RWPE2 (cell line): ENCODE measurements at regions not wholly inside any gene's neighbourhood (a gene's known extent, or its start where the extent isn't known, plus 50 kb on each side); places are given as distances from the start of the nearest gene placed in this dataset.

Experiments used
- ATAC-seq: fragments of 200-7000 bp; cut with Tn5 transposase; 3 replicates; pipeline ENCODE4 v1.9.1; 2021; ENCODE audit warnings: low read depth
- DNase-seq: peaks from one replicate; pipeline ENCODE4 v3.0.0-alpha.2; 2020; ENCODE audit warnings: low spot score
- H3K27ac ChIP-seq: fragments of 450-650 bp; 2 replicates; pipeline ENCODE4 v1.5.1; 2017; ENCODE audit warnings: mild to moderate bottlenecking; ENCODE audit not compliant: poor library complexity, severe bottlenecking
- H3K27me3 ChIP-seq: fragments of 250-450 bp; sonication (Bioruptor Pico); 2 replicates; pipeline ENCODE4 v1.5.1; 2021; ENCODE audit warnings: mild to moderate bottlenecking, moderate library complexity; ENCODE audit not compliant: insufficient read depth, poor library complexity, severe bottlenecking
- H3K36me3 ChIP-seq: fragments of 250-450 bp; sonication (Bioruptor Pico); 2 replicates; pipeline ENCODE4 v1.5.1; 2020; ENCODE audit warnings: low read depth, mild to moderate bottlenecking, moderate library complexity
- H3K4me1 ChIP-seq: fragments of 250-450 bp; sonication (Bioruptor Pico); 2 replicates; pipeline ENCODE4 v1.5.1; 2021; ENCODE audit warnings: mild to moderate bottlenecking, moderate library complexity; ENCODE audit not compliant: insufficient read depth, poor library complexity, severe bottlenecking
- H3K4me3 ChIP-seq: fragments of 250-450 bp; sonication (Bioruptor Pico); 2 replicates; pipeline ENCODE4 v1.5.1; 2021; ENCODE audit warnings: mild to moderate bottlenecking, moderate library complexity; ENCODE audit not compliant: severe bottlenecking
- H3K9me3 ChIP-seq: fragments of 250-450 bp; sonication (Bioruptor Pico); 2 replicates; pipeline ENCODE4 v1.5.1; 2021; ENCODE audit warnings: mild to moderate bottlenecking, moderate library complexity; ENCODE audit not compliant: severe bottlenecking
- TF ChIP-seq, protein P1 (sequence below): fragments of 450-650 bp; IDR thresholded peaks from one replicate; pipeline ENCODE4 v1.5.1; 2017; ENCODE audit warnings: mild to moderate bottlenecking, moderate library complexity; ENCODE audit not compliant: poor library complexity, severe bottlenecking

DNA sequence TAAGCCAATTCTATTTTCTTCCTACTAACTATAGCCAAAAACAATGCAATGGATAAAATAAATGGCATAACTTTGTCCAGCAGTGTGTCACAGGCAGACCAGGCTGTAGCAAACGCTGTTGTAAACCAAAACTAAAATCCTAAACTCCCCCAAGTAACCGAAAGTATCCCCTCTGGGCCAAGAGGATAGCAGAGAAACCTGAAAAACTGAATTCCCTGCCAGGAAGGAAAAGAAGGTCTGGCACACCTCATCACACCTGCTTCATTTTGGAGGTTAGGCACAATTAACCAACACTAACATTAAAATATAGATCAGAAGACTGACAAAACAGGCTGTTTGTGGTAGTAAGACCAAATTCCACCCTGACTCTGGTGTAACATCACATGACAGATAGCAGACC is 356.8 kb upstream of the C1orf87 start:
- no peak overlapping the region for H3K27ac ChIP-seq
- H3K4me1 ChIP-seq, result no peaks in the 10 kb centered on the region
- H3K4me3 ChIP-seq, result no peak overlapping the region
- TF ChIP-seq, protein P1, sequence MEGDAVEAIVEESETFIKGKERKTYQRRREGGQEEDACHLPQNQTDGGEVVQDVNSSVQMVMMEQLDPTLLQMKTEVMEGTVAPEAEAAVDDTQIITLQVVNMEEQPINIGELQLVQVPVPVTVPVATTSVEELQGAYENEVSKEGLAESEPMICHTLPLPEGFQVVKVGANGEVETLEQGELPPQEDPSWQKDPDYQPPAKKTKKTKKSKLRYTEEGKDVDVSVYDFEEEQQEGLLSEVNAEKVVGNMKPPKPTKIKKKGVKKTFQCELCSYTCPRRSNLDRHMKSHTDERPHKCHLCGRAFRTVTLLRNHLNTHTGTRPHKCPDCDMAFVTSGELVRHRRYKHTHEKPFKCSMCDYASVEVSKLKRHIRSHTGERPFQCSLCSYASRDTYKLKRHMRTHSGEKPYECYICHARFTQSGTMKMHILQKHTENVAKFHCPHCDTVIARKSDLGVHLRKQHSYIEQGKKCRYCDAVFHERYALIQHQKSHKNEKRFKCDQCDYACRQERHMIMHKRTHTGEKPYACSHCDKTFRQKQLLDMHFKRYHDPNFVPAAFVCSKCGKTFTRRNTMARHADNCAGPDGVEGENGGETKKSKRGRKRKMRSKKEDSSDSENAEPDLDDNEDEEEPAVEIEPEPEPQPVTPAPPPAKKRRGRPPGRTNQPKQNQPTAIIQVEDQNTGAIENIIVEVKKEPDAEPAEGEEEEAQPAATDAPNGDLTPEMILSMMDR, result no peak
- no peak for DNase-seq
- no peaks in the 10 kb centered on the region for H3K36me3 ChIP-seq
- no peak for ATAC-seq
- no peaks in the 10 kb centered on the region for H3K9me3 ChIP-seq
- no peaks in the 10 kb centered on the region for H3K27me3 ChIP-seq

- Histone ChIP-seq H3K4me1 (no peaks in the 10 kb centered on the region), H3K9me3 (no peaks in the 10 kb centered on the region), H3K4me3 (no peak overlapping the region), H3K36me3 (no peaks in the 10 kb centered on the region), H3K27ac (no peak overlapping the region), H3K27me3 (no peaks in the 10 kb centered on the region)
- DNase-seq (no peak), ATAC-seq (no peak)
- TF ChIP-seq, protein P1, result no peak
Observed at GRCh38 chr1:60428127-60428526, 354.6 kb upstream of the C1orf87 start.

DNA sequence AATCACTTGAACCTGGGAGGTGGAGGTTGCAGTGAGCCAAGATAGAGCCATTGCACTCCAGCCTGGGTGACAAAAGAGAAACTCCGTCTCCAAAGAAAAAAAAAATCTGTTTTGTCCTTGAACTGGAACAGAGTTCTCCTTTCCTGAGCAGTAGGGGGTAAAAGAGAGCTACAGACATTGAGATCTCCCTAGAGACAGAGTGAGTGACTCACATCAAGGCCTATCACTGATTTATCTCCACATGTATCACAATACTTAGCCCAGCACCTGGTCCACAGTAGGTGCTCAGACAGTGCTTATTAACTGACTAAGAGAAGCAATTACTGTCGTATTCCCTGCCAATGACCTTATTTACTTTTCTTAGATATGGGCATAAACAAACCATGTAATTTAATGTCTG is 354.1 kb upstream of the C1orf87 start:
- DNase-seq (no peak), ATAC-seq (no peak)
- H3K27me3 ChIP-seq, result no peaks in the 10 kb centered on the region
- no peak overlapping the region for H3K27ac ChIP-seq
- H3K4me1 ChIP-seq, result no peaks in the 10 kb centered on the region
- no peaks in the 10 kb centered on the region for H3K9me3 ChIP-seq
- TF ChIP-seq, protein P1, result no peak
- no peak overlapping the region for H3K4me3 ChIP-seq
- no peaks in the 10 kb centered on the region for H3K36me3 ChIP-seq

DNA sequence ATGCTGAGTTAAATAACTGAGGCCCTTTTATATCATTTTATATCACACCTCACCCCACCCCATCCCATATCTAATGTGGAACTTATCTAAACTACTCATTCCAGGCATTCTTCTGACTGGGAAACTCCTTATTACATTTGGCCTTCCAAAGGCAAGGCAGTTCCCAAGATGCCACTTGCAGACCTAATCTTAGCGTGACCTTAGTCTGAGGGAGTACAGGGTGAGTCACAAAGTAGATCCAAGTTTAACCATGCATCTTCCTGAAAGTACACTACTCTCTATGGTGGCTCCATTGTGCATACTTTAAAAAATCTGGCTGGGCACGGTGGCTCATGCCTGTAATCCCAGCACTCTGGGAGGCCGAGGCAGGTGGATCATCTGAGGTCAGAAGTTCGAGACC is 353.6 kb upstream of the C1orf87 start:
- H3K36me3 ChIP-seq, result no peaks in the 10 kb centered on the region
- H3K9me3 ChIP-seq, result no peaks in the 10 kb centered on the region
- no peaks in the 10 kb centered on the region for H3K4me1 ChIP-seq
- DNase-seq, result no peak
- ATAC-seq, result no peak
- TF ChIP-seq, protein P1, result no peak
- H3K27ac ChIP-seq, result no peak overlapping the region
- no peaks in the 10 kb centered on the region for H3K27me3 ChIP-seq
- H3K4me3 ChIP-seq, result no peak overlapping the region

DNA sequence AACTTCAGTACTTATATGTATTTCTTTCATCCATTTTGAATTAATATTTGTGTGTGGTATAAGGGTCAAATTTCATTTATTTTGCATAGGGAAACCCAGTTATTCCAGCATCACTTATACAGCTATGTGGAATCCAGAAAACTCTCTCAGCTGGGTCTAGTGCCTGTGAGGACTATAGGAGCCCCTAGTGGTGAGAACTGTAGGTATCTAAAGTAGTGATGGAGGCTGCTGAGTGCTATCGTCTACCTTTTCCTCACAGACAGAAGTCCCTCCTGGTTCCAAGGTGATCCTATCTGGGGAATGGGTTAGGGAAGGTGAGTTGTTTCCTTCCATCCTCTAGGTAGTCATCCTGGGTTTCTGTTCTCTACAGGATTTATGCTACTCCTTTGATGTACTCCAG is 352.0 kb upstream of the C1orf87 start:
- Histone ChIP-seq H3K4me1 (no peaks in the 10 kb centered on the region), H3K4me3 (no peak overlapping the region), H3K27me3 (no peaks in the 10 kb centered on the region), H3K9me3 (no peaks in the 10 kb centered on the region), H3K36me3 (no peaks in the 10 kb centered on the region), H3K27ac (no peak overlapping the region)
- TF ChIP-seq, protein P1, result peak; percentile 45
- ATAC-seq (peak; percentile 58), DNase-seq (no peak)
